Retina (tissue), 1 donor: ENCODE measurements at regions not wholly inside any gene's neighbourhood (a gene's known extent, or its start where the extent isn't known, plus 50 kb on each side); places are given as distances from the start of the nearest gene placed in this dataset.
"Not testable (repeated sequence)": the region's sequence is repeated elsewhere in the genome, so short reads cannot be mapped to it uniquely, and the experiment has no call there.

Experiments
- DNase-seq: peaks from one replicate; pipeline ENCODE4 v3.0.0-alpha.2; 2016

DNA sequence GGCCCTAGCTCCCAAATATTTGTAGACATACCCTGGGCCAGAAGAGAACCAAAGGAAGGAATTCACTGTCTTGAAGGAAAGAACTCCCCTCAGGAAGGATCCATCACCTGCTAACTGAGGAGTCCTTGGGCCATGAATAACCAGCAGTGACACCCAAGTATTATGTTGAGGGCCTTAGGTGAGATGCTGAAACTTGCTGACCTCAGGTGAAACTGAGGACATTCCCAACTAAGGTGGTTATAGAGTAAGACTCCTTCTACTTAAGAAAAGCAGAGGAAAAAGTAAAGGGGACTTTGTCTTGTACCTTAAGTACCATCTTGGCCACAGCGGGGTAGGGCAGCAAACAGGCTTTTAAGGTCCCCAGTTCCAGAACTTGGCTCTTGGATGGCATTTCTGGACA is 491.7 kb downstream of the C6orf118 start:
- DNase-seq: no peak

DNA sequence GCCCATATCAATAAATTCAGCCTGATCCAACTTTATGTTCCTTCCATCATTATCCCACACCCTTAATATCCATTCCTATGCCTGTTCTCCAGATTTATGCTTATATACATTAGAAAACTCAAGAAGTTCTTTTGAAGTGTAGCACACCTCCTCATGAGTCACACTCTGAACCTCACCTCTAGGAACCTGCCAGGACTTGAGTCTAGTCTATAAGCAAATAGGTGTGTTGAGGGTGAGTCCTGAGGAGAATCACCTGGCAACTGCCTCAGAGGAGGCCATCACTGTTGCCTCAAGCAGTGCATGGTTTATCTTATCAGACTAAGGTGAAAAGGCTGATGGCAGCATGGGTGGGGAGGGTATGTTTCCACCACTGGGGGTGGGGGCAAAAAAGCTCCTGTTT is 496.7 kb downstream of the C6orf118 start:
- no peak for DNase-seq

DNA sequence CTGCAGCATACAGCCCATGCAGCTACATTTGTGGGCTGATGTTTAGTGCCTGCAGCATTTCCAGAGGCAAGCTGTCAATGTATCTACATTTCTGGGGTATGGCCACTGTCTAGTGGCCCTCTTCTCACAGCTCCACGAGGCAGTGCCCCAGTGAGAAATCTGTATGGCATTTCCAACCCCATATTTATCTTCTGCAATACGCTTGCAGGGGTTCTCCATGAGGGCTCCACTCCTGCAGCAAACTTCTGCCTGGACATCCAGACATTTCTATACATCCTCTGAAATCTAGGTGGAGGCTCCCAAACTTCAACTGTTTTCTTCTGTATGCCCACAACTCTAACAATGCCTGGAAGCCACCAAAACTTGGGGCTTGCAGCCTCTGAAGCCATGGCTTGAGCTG is 502.3 kb downstream of the C6orf118 start:
- no peak for DNase-seq

DNA sequence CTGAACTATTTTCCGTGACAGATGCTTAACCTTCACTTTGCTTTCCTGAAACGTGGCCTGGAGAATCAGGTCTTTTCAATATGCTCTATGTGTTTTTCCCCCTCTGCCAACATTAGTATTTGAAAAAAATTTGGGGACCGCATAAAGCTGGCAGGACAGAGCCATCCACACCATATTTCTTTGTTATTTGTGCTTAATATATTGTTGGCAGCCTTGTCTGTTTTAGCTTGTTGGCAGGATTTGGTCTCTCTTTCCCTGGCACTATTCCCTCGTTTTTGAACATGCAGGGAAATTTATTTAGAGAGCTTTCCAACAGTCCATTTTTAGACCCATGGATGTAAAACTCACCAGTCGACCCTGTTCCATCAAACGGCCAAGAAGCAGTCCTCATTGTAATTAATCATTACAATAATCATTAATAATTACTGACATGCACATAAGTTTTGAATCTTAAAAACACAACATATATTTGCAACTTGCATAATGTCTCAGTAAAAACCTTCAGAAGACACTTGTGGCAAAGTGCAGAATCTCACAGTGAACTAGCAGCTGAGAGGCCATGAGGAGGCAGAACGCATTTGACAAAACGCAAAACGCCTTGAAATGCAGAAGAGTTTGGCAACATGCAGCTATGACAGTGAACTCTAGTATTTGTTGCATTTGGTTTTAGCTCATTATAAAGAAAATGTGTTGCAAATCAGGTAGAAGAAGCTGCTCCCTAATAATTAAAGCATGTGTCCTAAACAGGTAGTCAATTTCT is 514.2 kb downstream of the C6orf118 start:
- no peak for DNase-seq

DNA sequence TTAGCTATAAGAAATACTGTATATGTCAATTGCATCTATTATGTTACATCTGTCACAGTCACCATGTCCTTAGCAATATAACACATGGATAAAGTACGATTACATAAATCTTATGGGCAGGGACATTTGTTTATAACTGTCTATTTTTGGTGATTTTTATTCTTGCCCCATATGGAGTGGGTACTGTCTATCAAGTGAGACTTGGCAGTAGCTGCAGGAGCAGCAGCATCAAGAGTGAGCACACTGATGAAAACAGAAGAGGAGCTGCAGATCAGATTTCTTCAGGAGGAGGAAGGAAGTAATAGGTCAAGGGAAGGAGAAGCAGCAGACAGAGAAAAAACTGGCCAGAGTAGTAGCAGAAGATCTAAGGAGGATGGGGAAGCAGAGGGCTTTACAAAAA is 516.7 kb downstream of the C6orf118 start:
- DNase-seq: no peak

DNA sequence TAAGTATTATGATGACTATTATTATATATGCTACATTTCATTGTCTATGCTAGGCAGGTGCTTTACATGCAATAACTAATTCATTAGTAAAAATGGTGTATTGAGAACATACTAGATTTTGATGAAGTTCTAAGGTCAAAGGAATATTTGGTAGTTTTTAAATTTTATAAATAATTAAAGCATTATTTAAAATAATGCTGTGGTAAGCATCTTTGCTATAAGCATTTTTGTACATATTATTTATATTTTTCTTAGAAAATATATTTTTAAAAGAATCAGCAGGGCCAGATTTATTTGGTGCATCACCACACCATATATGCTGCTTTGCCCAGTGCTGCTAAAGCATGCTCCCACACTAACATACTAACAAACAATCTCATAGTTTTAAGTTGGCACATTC is 517.9 kb downstream of the C6orf118 start:
- DNase-seq: no peak

DNA sequence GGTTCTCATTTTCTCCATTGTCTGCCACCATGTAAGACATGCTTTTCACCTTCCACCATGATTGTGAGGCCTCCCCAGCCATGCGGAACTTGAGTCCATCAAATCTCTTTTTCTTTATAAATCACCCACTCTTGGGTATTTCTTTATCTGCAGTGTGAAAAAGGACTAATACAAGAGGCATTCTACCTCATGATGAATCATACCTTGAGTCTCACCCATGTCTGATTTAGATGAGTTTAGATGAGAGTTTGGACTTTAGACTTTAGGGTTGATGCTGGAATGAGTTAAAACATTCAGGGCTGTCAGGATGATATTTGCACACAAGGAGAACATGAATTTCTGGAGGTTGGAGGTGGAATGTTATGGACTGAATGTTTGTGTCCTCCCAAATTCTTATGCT is 545.6 kb downstream of the C6orf118 start:
- no peak for DNase-seq

DNA sequence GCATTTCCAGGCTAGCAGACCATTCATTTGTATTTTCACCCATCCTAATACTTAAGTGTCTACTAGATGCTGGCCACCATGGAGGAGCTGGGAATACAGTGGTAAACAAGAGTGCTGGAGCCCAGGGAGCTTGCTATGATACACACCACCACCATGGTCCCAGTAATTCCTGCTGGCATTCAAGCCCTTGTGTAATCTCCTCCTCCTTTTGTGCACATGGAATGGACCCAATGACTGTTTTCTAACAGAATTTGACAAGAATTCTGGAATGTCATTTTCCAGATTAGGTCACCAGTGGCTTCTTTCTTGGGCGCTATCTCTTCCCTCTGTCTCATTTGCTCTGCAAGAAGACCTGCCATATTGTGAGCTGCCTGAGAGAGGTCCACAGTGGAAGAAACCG is 552.0 kb downstream of the C6orf118 start:
- no peak for DNase-seq

DNA sequence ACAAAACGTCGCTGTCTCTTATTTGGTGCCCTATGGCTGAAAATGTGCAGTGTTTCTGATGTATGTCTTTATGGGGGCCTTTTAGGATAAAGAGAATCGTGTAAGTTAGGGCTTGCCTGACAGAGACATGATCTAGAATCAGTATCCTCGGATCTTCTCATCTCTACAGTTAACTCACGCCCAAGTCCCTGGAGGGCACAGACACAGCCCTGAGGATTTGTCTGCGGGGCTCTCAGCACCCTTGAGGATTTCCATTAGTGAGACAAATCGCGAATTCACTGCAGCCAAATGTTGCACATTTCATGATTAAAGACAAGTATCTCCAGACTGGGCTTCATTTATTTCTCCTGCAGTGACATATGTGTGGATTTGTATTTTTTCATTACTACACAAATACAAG is 552.7 kb downstream of the C6orf118 start:
- no peak for DNase-seq

DNA sequence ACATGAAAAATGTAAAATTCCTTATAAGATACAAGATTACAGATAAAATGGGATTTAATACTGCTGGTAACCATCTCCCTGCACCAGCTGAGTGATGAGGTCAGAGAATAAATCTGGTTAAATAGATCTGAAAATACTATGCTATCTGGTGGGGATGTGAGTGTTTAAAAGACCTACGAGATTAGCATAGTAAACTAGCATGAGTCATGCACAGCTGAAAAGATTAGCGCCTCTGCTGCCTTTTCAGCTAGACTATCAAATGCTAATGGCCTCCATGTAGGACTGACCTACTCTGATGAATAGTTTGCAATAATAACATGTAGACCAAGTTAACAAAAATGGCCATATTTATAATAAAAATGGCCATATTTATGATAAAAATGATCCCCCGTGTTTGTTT is 553.3 kb downstream of the C6orf118 start:
- no peak for DNase-seq

DNA sequence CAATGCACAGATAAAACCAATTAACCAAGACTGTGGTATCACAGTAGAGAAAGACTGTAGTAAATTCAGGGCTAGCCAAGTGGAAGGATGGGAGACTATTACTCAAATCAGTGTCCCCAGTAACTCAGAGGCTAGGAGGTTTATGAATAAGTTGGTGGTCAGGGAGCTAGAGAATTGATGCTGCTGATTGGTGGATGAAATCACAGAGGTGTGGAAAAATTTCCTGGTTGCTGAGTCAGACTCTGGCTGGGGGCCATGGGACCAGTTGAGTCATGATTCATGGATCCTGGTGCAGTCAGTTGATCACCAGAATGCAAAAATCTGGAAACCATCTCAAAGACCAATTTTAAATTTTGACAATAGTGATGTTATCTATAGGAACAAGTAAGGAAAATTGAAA is 555.9 kb downstream of the C6orf118 start:
- no peak for DNase-seq

DNA sequence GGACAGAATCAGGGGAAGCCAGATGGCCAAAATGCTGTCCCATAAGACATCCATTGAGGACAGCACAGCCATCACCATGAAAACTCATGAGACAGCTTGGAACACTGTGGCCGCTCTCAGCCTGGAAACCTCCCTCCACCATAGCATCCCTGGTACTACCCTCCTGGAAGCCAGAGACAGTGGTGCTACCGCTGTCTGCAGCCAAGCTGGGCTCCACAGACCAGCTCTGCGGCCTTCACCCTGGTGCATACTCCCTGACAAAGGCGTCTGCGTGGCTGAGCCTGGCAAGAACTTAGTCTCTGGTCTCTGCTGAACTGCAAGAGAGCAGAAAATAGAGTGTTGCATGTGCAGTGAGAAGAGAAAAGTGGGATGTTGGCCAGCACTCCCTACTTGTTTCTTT is 558.0 kb downstream of the C6orf118 start:
- no peak for DNase-seq

DNA sequence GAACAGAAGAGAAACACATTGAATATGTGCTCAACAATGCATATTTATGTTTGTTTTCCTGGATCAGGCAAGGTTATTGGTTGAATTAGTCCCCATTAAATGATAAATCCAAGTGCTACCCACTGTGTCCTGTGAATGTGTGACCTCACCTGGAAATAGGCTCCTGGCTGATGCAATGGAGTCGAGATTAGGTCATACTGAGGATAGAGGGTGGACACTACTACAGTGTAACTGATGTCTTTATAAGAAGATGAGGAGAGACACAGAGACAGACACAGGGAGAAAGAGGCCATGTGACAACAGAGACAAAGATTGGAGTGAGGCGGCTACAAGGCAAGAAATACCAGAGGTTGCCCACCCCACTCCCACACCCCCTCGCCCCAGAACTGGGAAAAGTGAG is 559.3 kb downstream of the C6orf118 start:
- DNase-seq: no peak

DNA sequence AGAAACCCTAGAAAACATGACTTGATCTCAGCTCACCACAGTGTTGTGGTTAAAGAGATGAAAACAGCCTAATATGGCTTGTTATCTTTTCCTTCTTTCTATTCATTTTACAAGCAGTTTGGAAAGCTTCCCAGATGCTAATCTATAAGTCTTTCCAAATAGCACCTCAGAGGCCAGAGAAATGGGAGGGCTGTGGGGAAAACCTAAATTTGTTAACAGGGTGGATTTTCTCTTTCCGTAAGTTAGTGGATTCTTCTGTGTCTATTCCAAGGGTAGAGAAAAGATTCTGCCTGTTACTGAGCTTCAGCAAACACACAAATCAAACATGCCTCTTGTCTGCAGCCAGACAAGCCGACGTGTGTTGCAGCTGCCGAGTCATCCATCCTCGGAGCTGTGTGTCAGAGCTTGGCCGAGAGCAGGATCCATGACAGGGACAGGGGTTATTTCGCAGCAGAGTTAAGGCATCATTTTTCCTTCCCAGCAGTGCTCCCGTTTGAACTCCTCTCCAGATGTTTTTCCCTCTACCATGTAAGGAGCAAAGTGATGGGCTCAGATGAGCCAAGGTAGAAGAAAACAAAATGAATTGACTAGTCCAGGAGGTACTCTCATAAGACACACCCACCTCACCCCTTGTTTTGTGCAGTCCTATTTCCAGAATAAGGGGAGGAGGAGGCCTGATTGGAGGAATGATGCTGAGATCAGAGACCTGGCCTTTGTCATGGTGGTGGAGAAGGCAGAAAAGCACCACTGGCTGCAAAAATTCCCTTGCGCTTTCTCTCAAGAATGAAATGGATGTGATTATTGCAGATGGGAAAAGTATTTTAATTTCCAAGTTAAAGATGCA is 560.0 kb downstream of the C6orf118 start:
- no peak for DNase-seq

DNA sequence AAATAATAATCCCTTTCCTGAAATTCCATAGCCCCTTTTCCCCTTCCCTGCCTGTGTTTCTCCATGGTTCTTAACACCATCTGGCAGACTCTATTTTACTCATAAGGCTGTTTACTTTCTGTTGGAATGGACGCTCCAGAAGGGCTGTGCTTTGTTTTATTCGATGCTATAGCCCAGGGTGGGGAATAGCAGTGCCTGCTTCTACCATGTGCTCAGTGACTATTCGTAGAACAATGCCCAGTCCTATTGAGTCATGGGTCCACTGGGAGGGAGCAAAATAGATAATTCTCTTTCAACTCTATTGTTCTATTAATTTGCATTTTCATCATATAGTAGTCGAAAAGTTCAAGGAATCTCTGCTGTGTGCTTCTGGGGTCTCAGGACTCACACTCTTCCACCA is 565.1 kb downstream of the C6orf118 start:
- no peak for DNase-seq

DNA sequence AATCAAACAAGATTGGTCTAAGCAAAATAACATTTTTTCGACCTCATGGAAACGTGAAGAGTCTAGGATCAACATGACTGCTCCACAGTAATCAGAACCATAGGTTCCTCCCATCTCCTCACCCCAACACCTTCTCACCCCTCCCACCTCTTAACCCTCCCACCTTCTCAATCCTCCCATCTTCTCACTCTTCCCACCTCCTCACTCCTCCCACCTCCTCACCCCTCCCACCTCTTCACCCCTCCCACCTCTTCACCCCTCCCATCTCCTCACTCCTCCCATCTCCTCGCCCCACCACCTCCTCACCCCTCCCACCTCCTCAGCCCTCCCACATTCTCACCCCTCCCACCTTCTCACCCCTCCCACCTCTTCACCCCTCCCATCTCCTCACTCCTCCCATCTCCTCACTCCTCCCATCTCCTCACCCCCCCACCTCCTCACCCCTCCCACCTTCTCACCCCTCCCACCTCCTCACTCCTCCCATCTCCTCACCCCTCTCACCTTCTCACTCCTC is 567.4 kb downstream of the C6orf118 start:
- no peak for DNase-seq

DNA sequence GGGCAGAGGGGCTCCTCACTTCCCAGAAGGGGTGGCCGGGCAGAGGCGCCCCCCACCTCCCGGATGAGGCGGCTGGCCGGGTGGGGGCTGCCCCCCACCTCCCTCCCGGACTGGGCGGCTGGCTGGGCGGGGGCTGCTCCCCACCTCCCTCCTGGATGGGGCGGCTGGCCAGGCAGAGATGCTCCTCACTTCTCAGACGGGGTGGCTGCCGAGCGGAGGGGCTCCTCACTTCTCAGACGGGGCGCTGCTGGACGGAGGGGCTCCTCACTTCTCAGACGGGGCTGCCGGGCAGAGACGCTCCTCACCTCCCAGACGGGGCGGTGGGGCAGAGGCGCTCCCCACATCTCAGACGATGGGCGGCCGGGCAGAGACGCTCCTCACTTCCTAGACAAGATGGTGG is 573.3 kb downstream of the C6orf118 start:
- not testable (repeated sequence) for DNase-seq

DNA sequence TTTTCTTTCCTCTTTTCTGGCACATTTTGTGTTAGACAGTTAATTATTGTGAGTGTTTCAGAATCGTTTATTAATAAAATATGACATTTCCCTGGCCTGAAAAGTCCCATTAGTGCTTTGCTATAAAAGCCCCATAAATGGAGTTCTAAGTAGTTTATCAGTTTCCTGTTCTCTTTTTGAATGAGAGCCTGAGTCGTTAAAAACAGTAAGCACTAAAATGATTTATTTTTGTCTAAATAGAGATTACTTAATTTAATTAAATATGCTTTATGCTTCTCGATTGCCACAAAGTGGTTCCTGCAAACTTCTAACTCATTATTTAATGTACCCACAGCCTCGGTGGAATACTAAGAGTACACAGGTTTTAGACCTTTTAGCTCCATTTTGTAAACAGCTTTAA is 577.9 kb downstream of the C6orf118 start:
- no peak for DNase-seq

DNA sequence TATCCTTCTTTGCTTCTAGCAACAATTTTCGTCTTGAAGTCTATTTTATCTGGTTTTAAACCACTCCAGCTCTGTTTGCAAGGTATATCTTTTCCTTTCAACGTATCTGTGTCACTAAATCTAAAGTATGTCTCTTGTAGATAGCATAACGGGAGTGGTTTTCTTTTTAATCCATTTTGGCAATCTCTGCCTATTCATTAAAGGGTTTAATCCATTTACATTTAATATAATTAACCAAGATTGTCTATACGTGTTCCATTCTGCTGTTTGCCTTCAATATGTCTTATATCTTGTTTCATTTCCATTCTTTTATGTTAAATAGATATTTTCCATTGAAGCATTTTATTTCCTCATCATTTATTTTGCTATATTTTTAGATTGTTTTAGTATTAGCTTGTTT is 587.9 kb downstream of the C6orf118 start:
- no peak for DNase-seq

DNA sequence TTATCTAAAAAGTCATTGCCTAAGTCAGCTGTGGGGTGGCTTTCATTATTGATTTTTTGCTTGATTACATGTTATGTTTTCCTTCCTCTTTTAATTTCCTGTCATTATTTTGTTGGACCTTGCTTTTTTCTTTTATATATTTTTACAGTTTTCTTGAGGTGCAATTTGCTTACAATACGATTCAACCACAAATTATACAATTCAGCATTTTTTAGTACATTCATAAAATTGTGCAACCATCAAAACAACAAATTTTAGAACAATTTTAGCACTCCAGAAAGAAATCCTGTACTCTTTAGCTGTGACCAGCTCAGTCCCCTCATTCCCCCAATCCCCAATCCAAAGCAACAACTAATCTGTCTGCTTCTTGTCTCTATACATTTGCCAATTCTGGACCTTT is 608.9 kb downstream of the C6orf118 start:
- DNase-seq: no peak

DNA sequence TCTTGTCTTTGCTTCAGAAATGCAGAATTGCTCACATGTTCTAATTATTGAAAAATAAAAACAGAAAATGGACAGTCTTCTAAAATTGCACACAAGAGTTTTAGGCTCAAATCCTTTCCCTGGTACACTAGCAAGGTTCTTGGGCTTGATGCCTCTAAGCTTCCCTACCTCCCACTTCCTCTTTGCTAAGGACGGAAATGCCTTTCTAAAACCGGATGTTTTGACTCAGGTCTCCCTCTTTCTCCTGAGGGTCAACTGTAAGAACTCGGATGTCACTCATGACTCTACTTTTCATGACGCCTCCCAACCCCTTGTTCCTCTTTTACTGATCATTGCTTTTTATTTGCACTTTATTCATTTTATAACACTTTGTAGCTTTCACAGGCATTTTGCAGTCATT is 613.5 kb downstream of the C6orf118 start:
- no peak for DNase-seq

DNA sequence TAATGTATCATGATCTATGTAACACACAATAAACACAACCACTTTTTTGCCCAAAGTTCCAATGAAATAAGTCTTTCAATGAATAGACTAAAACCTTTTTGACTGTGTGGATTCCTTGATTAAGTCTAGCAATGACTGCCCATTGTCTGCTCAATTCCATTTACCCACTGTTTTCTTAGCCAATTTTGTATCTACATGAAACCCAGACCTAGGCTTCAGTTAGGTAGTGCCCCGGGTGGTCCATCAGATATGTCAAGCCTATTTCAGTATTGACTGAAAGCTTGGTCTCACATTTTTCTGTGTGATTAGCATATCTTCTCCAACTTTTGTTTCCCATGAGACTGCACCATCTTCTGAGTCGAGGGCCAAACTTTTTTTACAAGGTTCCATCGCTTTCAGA is 615.0 kb downstream of the C6orf118 start:
- DNase-seq: no peak

DNA sequence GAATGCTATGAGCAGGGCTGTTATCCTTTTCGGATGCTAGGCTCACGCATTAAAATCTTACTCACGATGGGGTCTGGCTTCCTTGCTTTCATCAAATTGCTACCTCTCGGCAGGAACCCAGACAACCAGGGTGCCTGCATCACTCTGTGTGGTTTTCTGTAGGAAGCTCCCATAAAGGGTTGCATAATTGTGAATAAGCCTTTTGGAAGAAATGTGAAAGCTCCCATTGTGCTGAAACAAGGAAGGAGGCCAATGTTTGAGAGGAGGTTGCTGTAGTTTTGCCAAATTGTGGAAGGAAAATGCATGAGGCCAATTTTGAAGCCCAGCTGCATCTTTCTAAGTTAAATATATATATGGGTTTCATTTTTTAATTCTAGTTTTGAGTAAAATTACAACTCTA is 615.5 kb downstream of the C6orf118 start:
- DNase-seq: no peak

DNA sequence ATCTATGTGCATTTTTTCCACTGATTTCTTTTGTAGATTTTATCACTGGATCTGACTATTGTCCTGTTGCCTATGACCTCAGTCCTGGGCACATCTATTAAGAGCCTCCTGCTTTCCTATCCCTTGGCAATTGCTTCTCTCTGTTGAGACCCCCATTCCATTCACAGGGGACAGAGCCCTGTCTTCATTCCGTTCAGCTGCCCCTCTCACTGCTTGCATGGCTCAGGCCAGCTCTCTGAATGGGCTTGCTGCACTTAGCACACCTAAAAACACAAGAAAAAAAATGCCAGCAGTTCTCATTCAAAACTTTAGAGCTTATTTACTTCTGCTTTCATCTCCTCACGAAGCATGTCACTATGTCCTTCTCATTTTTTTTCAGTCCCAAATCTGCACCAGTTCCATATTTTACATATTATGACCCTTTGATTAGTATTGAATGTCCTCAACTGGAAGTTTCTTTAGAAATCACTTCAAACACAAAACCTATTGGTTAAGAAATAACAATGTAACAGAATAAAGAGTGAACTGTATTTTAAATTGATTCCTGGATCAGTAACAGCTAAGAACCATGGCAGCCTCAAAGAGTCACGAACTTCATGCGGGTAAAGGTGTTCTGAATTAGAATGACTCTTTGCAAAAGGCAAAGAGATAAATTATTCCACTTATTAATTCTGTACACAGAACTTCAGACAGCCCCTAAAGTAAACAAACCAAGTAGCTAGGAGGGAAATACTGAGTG is 616.5 kb downstream of the C6orf118 start:
- DNase-seq: no peak
